Lower leg skin (tissue), 4 donors: ENCODE measurements at regions not wholly inside any gene's neighbourhood (a gene's known extent, or its start where the extent isn't known, plus 50 kb on each side); places are given as distances from the start of the nearest gene placed in this dataset.

Experiments used
- DNase-seq, 2 donors: peaks; one replicate each; pipeline ENCODE4 v3.0.0-alpha.2; 2019; ENCODE audit warnings: low spot score in 2 of 2
- H3K4me3 ChIP-seq: fragments of 200-600 bp; sonication (generic); 2 replicates; pipeline ENCODE4 v1.5.1; 2017; ENCODE audit warnings: mild to moderate bottlenecking, low read depth; ENCODE audit not compliant: poor library complexity, severe bottlenecking
- CTCF ChIP-seq, 3 donors: fragments of 450-650 bp; IDR thresholded peaks; one replicate each; pipeline ENCODE4 v1.5.1; 2016; ENCODE audit warnings: antibody characterized with exemption in 3 of 3, mild to moderate bottlenecking in 3 of 3, moderate library complexity in 2 of 3
- POLR2A ChIP-seq, 2 donors: fragments of 450-650 bp; IDR thresholded peaks; one replicate each; pipeline ENCODE4 v1.6.1; 2016 to 2017; ENCODE audit warnings: antibody characterized with exemption in 2 of 2, mild to moderate bottlenecking in 1 of 2, moderate library complexity in 1 of 2
- WGBS, 2 donors: methylation state at CpG; one replicate each; pipeline ENCODE4 v1.1.5; 2018; 5-methylcytosine and 5-hydroxymethylcytosine counted together
- intact Hi-C: fragments of 100-400 bp; cut with DNase I; formaldehyde crosslinking; loops from one replicate; pipeline ENCODE4 v1.15.0; 2023; ENCODE audit warnings: low total_unique reads

- WGBS, 2 donors = 41 to 57% methylated on average over 7 of the region's 7 CpGs
- DNase-seq = no peak
- intact Hi-C loops = no loop called here
- TF ChIP-seq CTCF (IDR thresholded peaks at IDR 0.05) = no peak
- no peak overlapping the region for H3K4me3 ChIP-seq
Measured at GRCh38 chr16:8182761-8183160, 407.6 kb downstream of the TMEM114 start.

GRCh38 chr16:8179615-8180014 is 410.7 kb downstream of the TMEM114 start:
- intact Hi-C loops = loop anchor here (5.0 kb wide), 1 partner anchor 772 kb away; no protein-coding TSS in a partner anchor
- no peak for DNase-seq
- no peak overlapping the region for H3K4me3 ChIP-seq
- WGBS, 2 donors = 51 to 53% methylated on average over 5 of the region's 5 CpGs
- no peak for TF ChIP-seq CTCF (IDR thresholded peaks at IDR 0.05)

- DNase-seq = no peak
- TF ChIP-seq POLR2A (IDR thresholded peaks at IDR 0.05) = no peak
- H3K4me3 ChIP-seq = no peak overlapping the region
- WGBS, 2 donors = 54 to 66% methylated on average over 8 of the region's 8 CpGs
- intact Hi-C loops = loop anchor here (5.0 kb wide), 1 partner anchor 771 kb away; no protein-coding TSS in a partner anchor
Measured at GRCh38 chr16:8178271-8178670, 412.0 kb downstream of the TMEM114 start.

GRCh38 chr16:8175411-8175810 is 414.9 kb downstream of the TMEM114 start:
- WGBS, 2 donors = 68 to 73% methylated on average over 3 of the region's 3 CpGs
- no peak for DNase-seq
- TF ChIP-seq POLR2A (IDR thresholded peaks at IDR 0.05) = no peak
- TF ChIP-seq CTCF (IDR thresholded peaks at IDR 0.05) = no peak

GRCh38 chr16:8173111-8173644 is 417.1 kb downstream of the TMEM114 start:
- intact Hi-C loops = no loop called here
- WGBS, 2 donors = 28 to 30% methylated on average over 16 of the region's 16 CpGs
- no peak overlapping the region for H3K4me3 ChIP-seq
- peak; percentile 27 to 87 for DNase-seq
- no peak for TF ChIP-seq POLR2A (IDR thresholded peaks at IDR 0.05)
- no peak for TF ChIP-seq CTCF (IDR thresholded peaks at IDR 0.05)

More at GRCh38 chr16:8175411-8175810, 414.9 kb downstream of the TMEM114 start:
- intact Hi-C loops = loop anchor here (5.0 kb wide), 1 partner anchor 768 kb away; no protein-coding TSS in a partner anchor
- H3K4me3 ChIP-seq = no peak overlapping the region

- 80 to 85% methylated on average over 7 of the region's 7 CpGs for WGBS, 2 donors
- TF ChIP-seq CTCF (IDR thresholded peaks at IDR 0.05) = no peak
- no peak overlapping the region for H3K4me3 ChIP-seq
- no peak for DNase-seq
- intact Hi-C loops = no loop called here
Measured at GRCh38 chr16:8172551-8172950, 417.8 kb downstream of the TMEM114 start.
